Mesendoderm (in vitro differentiated cells): ENCODE measurements at regions not wholly inside any gene's neighbourhood (a gene's known extent, or its start where the extent isn't known, plus 50 kb on each side); places are given as distances from the start of the nearest gene placed in this dataset.
A peak's percentile ranks its signal among the peaks of the same experiment; 100 is the strongest.

Experiments
- DNase-seq: peaks from one replicate; pipeline ENCODE4 v3.0.0; 2013
- H2AK5ac ChIP-seq: 2 replicates; pipeline ENCODE4 v1.6.1; 2013; ENCODE audit warnings: low read length, inconsistent platforms
- H2BK120ac ChIP-seq: 2 replicates; pipeline ENCODE4 v1.6.1; 2013; ENCODE audit warnings: low read depth, mild to moderate bottlenecking, low read length, moderate library complexity, mixed read lengths
- H2BK15ac ChIP-seq: replicated peaks from 2 replicates; pipeline ENCODE4 v1.6.1; 2013; ENCODE audit warnings: low read depth, mild to moderate bottlenecking, moderate library complexity
- H2BK5ac ChIP-seq: 2 replicates; pipeline ENCODE4 v1.6.1; 2013; ENCODE audit warnings: low read length, inconsistent platforms
- H3K18ac ChIP-seq: 2 replicates; pipeline ENCODE4 v1.6.1; 2013; ENCODE audit warnings: mild to moderate bottlenecking, low read length, mixed read lengths
- H3K23ac ChIP-seq: one replicate; pipeline ENCODE4 v1.6.1; 2013; ENCODE audit warnings: low read length
- H3K27ac ChIP-seq: 2 replicates; pipeline ENCODE4 v1.5.1; 2013; ENCODE audit warnings: low read depth, mild to moderate bottlenecking, inconsistent platforms, low read length, moderate library complexity
- H3K27me3 ChIP-seq: 2 replicates; pipeline ENCODE4 v1.6.1; 2013; ENCODE audit warnings: low read length, control low read depth, mild to moderate bottlenecking, inconsistent platforms; ENCODE audit not compliant: insufficient read depth, poor library complexity
- H3K36me3 ChIP-seq: 2 replicates; pipeline ENCODE4 v1.6.1; 2013; ENCODE audit warnings: low read length, inconsistent platforms; ENCODE audit not compliant: control insufficient read depth, insufficient read depth
- H3K4ac ChIP-seq: one replicate; pipeline ENCODE4 v1.6.1; 2013; ENCODE audit warnings: low read depth, mild to moderate bottlenecking, low read length, moderate library complexity
- H3K4me1 ChIP-seq: 2 replicates; pipeline ENCODE4 v1.6.1; 2013; ENCODE audit warnings: low read depth, low read length, inconsistent platforms; ENCODE audit not compliant: control insufficient read depth
- H3K4me2 ChIP-seq: 2 replicates; pipeline ENCODE4 v1.6.1; 2013; ENCODE audit warnings: low read length
- H3K4me3 ChIP-seq: 2 replicates; pipeline ENCODE4 v1.5.1; 2013; ENCODE audit warnings: mild to moderate bottlenecking, low read length
- H3K56ac ChIP-seq: one replicate; pipeline ENCODE4 v1.6.1; 2013; ENCODE audit warnings: low read length
- H3K79me1 ChIP-seq: 2 replicates; pipeline ENCODE4 v1.6.1; 2013; ENCODE audit warnings: low read length, inconsistent platforms
- H3K79me2 ChIP-seq: 2 replicates; pipeline ENCODE4 v1.6.1; 2013; ENCODE audit warnings: mild to moderate bottlenecking, low read length; ENCODE audit not compliant: control insufficient read depth, insufficient read depth
- H3K9ac ChIP-seq: 2 replicates; pipeline ENCODE4 v1.6.1; 2013; ENCODE audit warnings: low read length, inconsistent platforms
- H4K5ac ChIP-seq: one replicate; pipeline ENCODE4 v1.6.1; 2013; ENCODE audit warnings: low read length
- H4K8ac ChIP-seq: one replicate; pipeline ENCODE4 v1.6.1; 2013; ENCODE audit warnings: low read depth, mild to moderate bottlenecking, control low read depth, low read length, moderate library complexity
- WGBS: extraction: QIAGEN DNeasy Blood & Tissue Kit; methylation state at CpG from one replicate; pipeline ENCODE4 v1.1.7; 2013; ENCODE audit warnings: low lambda C conversion rate, missing lambda C conversion rate; ENCODE audit not compliant: insufficient coverage; ENCODE audit errors: extremely low coverage; 5-methylcytosine and 5-hydroxymethylcytosine counted together

GRCh38 chr6:19554356-19555225 lies 282.6 kb upstream of the ID4 start:
- Histone ChIP-seq H3K27ac (no peak overlapping the region), H3K4me2 (no peak overlapping the region), H3K56ac (no peak overlapping the region), H3K4ac (no peak overlapping the region), H3K18ac (no peak overlapping the region), H4K8ac (no peak overlapping the region), H3K23ac (no peak overlapping the region), H2BK5ac (no peak overlapping the region), H2AK5ac (no peak overlapping the region), H3K4me3 (no peak overlapping the region), H3K36me3 (no peaks in the 10 kb centered on the region), H3K79me2 (no peaks in the 10 kb centered on the region), H3K79me1 (no peaks in the 10 kb centered on the region), H3K27me3 (no peaks in the 10 kb centered on the region), H2BK15ac (no peak overlapping the region), H3K9ac (no peak overlapping the region), H4K5ac (no peak overlapping the region), H3K4me1 (no peaks in the 10 kb centered on the region), H2BK120ac (no peak overlapping the region)
- no peak for DNase-seq
- no CpG with 5 or more reads among the region's 9 CpGs for WGBS

GRCh38 chr6:19557191-19557590 lies 280.0 kb upstream of the ID4 start:
- Histone ChIP-seq H3K4ac (no peak overlapping the region), H3K4me1 (no peaks in the 10 kb centered on the region), H3K56ac (no peak overlapping the region), H3K9ac (no peak overlapping the region), H4K8ac (no peak overlapping the region), H2BK5ac (no peak overlapping the region), H2BK15ac (no peak overlapping the region), H3K4me2 (no peak overlapping the region), H3K27ac (no peak overlapping the region), H2BK120ac (no peak overlapping the region), H3K79me2 (no peaks in the 10 kb centered on the region), H4K5ac (no peak overlapping the region), H3K4me3 (no peak overlapping the region), H3K36me3 (no peaks in the 10 kb centered on the region), H2AK5ac (no peak overlapping the region), H3K23ac (no peak overlapping the region), H3K18ac (no peak overlapping the region), H3K79me1 (no peaks in the 10 kb centered on the region), H3K27me3 (no peaks in the 10 kb centered on the region)
- DNase-seq, result no peak
- no CpG with 5 or more reads among the region's 3 CpGs for WGBS

GRCh38 chr6:19558201-19558600 lies 279.0 kb upstream of the ID4 start:
- Histone ChIP-seq H4K8ac (no peak overlapping the region), H3K27ac (no peak overlapping the region), H3K56ac (no peak overlapping the region), H3K27me3 (no peaks in the 10 kb centered on the region), H3K36me3 (no peaks in the 10 kb centered on the region), H3K23ac (no peak overlapping the region), H3K4me1 (no peaks in the 10 kb centered on the region), H3K79me2 (no peaks in the 10 kb centered on the region), H3K18ac (no peak overlapping the region), H2AK5ac (no peak overlapping the region), H3K4me3 (no peak overlapping the region), H3K79me1 (no peaks in the 10 kb centered on the region), H3K4me2 (no peak overlapping the region), H3K9ac (no peak overlapping the region), H3K4ac (no peak overlapping the region), H4K5ac (no peak overlapping the region), H2BK15ac (no peak overlapping the region), H2BK120ac (no peak overlapping the region), H2BK5ac (no peak overlapping the region)
- WGBS, result no CpG with 5 or more reads among the region's 2 CpGs
- no peak for DNase-seq

- Histone ChIP-seq H2BK15ac (no peak overlapping the region), H3K4me2 (no peak overlapping the region), H3K4ac (no peak overlapping the region), H4K8ac (no peak overlapping the region), H4K5ac (no peak overlapping the region), H2BK5ac (no peak overlapping the region), H3K56ac (no peak overlapping the region), H3K9ac (no peak overlapping the region), H3K27ac (no peak overlapping the region), H3K79me2 (no peaks in the 10 kb centered on the region), H3K18ac (no peak overlapping the region), H3K23ac (no peak overlapping the region), H3K79me1 (no peaks in the 10 kb centered on the region), H2AK5ac (no peak overlapping the region), H3K4me3 (no peak overlapping the region), H3K36me3 (no peaks in the 10 kb centered on the region), H3K27me3 (no peaks in the 10 kb centered on the region), H2BK120ac (no peak overlapping the region), H3K4me1 (no peaks in the 10 kb centered on the region)
- no CpG with 5 or more reads among the region's 2 CpGs for WGBS
- DNase-seq, result no peak
These were observed 278.2 kb upstream of the ID4 start for GRCh38 chr6:19558934-19559333.

GRCh38 chr6:19562468-19562867 lies 274.7 kb upstream of the ID4 start:
- Histone ChIP-seq H4K8ac (no peak overlapping the region), H3K56ac (no peak overlapping the region), H4K5ac (no peak overlapping the region), H3K4ac (no peak overlapping the region), H3K23ac (no peak overlapping the region), H2AK5ac (no peak overlapping the region), H3K9ac (no peak overlapping the region), H2BK15ac (no peak overlapping the region), H3K18ac (no peak overlapping the region), H3K4me3 (no peak overlapping the region), H3K79me1 (no peaks in the 10 kb centered on the region), H3K4me1 (no peaks in the 10 kb centered on the region), H3K27me3 (no peaks in the 10 kb centered on the region), H2BK5ac (no peak overlapping the region), H3K27ac (no peak overlapping the region), H2BK120ac (no peak overlapping the region), H3K36me3 (no peaks in the 10 kb centered on the region), H3K79me2 (no peaks in the 10 kb centered on the region), H3K4me2 (no peak overlapping the region)
- no CpG with 5 or more reads among the region's 1 CpG for WGBS
- peak; percentile 33 for DNase-seq

- H3K4me3 ChIP-seq, result no peak overlapping the region
- no peak overlapping the region for H4K5ac ChIP-seq
- no peak for DNase-seq
- H3K79me1 ChIP-seq, result no peaks in the 10 kb centered on the region
- H3K18ac ChIP-seq, result no peak overlapping the region
- H3K27ac ChIP-seq, result no peak overlapping the region
- no peak overlapping the region for H2AK5ac ChIP-seq
- no peak overlapping the region for H3K56ac ChIP-seq
- WGBS, result no CpG with 5 or more reads among the region's 3 CpGs
- no peak overlapping the region for H2BK5ac ChIP-seq
- H3K4me2 ChIP-seq, result no peak overlapping the region
- H3K4me1 ChIP-seq, result no peaks in the 10 kb centered on the region
- no peak overlapping the region for H4K8ac ChIP-seq
- no peaks in the 10 kb centered on the region for H3K36me3 ChIP-seq
- H3K79me2 ChIP-seq, result no peaks in the 10 kb centered on the region
- no peak overlapping the region for H2BK120ac ChIP-seq
- H3K27me3 ChIP-seq, result no peaks in the 10 kb centered on the region
- no peak overlapping the region for H2BK15ac ChIP-seq
- no peak overlapping the region for H3K23ac ChIP-seq
- H3K4ac ChIP-seq, result no peak overlapping the region
- H3K9ac ChIP-seq, result no peak overlapping the region
These were observed 267.6 kb upstream of the ID4 start for GRCh38 chr6:19569563-19569962.
